ENCODE measurements at regions not wholly inside any gene's neighbourhood (a gene's known extent, or its start where the extent isn't known, plus 50 kb on each side); places are given as distances from the start of the nearest gene placed in this dataset.
"Not testable (repeated sequence)": the region's sequence is repeated elsewhere in the genome, so short reads cannot be mapped to it uniquely, and the experiment has no call there.

DNA sequence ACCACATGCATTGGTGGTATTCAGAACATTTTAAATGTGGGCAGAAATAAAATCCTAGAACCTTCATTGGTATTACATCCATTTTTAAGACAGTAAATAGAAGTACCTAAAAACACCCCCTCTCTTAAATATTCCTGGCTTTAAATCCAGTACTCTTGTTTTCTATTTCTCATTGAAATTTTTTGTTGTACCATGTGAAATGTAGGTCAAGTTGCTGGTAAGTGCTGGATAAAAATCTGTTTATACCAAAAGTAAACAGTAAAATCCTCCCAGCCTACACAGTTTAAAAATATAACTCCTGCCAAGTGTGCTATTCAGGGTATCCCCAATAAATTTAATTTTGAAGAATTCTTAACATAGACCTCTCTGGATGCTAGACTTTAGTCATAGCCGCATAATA is 75.0 kb upstream of the FST start:
- Histone ChIP-seq H3K27me3 (ENCODE audit: insufficient read depth, low read length) (no peaks in the 10 kb centered on the region), H2AFZ (ENCODE audit: low read depth, low read length) (no peak overlapping the region), H3K9me3 (ENCODE audit: low read length) (no peaks in the 10 kb centered on the region), H3K4me1 (ENCODE audit: insufficient read depth, low read length) (no peaks in the 10 kb centered on the region), H3K36me3 (ENCODE audit: insufficient read depth, low read length) (no peaks in the 10 kb centered on the region), H3K4me3 (ENCODE audit: low read length) (no peak overlapping the region)

DNA sequence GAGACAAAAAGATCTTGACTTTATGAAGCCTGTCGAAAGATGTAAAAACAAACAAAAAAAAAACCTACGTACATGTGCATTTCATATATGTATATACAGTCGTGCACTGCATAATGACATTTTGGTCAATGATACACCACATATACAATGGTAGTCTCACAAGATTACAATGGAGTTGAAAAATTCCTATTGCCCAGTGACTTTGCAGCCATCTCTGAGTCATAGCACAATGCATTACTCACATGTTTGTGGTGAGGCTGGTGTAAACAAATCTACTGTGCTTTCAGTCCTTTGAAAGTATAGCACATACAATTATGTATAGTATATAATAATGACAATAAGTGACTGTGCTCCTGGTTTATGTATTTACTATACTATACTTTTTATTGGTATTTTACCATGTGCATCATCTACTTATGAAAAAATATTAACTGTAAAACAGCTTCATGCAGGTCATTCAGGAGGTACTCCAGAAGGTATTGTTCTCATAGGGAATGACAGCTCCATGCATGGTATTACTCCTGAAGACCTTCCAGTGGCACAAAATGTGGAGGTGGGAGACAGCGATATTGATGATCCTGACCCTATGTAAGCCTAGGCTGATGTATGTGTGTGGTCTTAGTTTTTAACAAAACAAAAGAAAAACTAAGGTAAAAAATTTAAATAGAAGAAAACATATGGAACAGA is 73.7 kb upstream of the FST start:
- H3K4me3 ChIP-seq (ENCODE audit: low read length), result no peak overlapping the region
- H3K36me3 ChIP-seq (ENCODE audit: insufficient read depth, low read length), result no peaks in the 10 kb centered on the region
- no peak overlapping the region for H2AFZ ChIP-seq (ENCODE audit: low read depth, low read length)
- H3K4me1 ChIP-seq (ENCODE audit: insufficient read depth, low read length), result no peaks in the 10 kb centered on the region
- H3K27me3 ChIP-seq (ENCODE audit: insufficient read depth, low read length), result no peaks in the 10 kb centered on the region
- no peaks in the 10 kb centered on the region for H3K9me3 ChIP-seq (ENCODE audit: low read length)

GRCh38 chr5:53407373-53407772 is 73.1 kb upstream of the FST start:
- no peak overlapping the region for H2AFZ ChIP-seq (ENCODE audit: low read depth, low read length)
- H3K9me3 ChIP-seq (ENCODE audit: low read length), result no peaks in the 10 kb centered on the region
- H3K27me3 ChIP-seq (ENCODE audit: insufficient read depth, low read length), result no peaks in the 10 kb centered on the region
- no peak overlapping the region for H3K4me3 ChIP-seq (ENCODE audit: low read length)
- H3K4me1 ChIP-seq (ENCODE audit: insufficient read depth, low read length), result no peaks in the 10 kb centered on the region
- no peaks in the 10 kb centered on the region for H3K36me3 ChIP-seq (ENCODE audit: insufficient read depth, low read length)

- no peak overlapping the region for H3K4me3 ChIP-seq (ENCODE audit: low read length)
- no peaks in the 10 kb centered on the region for H3K9me3 ChIP-seq (ENCODE audit: low read length)
- no peaks in the 10 kb centered on the region for H3K4me1 ChIP-seq (ENCODE audit: insufficient read depth, low read length)
- H2AFZ ChIP-seq (ENCODE audit: low read depth, low read length), result no peak overlapping the region
- H3K27me3 ChIP-seq (ENCODE audit: insufficient read depth, low read length), result no peaks in the 10 kb centered on the region
- no peaks in the 10 kb centered on the region for H3K36me3 ChIP-seq (ENCODE audit: insufficient read depth, low read length)
Observed at GRCh38 chr5:53411388-53411787, 69.0 kb upstream of the FST start.

DNA sequence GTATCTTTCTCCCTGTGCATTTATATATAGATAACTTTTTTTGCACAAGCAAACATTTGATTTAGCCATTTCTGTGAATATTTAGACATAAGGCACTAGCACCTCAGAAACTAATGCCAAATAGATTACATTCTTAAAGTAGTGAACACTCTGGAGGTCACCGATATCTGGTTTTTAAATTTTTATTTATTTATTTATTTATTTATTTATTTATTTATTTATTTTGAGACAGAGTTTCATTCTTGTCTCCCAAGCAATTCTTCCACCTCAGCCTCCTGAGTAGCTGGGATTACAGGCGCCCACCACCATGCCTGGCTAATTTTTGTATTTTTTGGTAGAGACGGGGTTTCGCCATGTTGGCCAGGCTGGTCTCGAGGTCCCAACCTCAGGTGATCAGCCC is 67.9 kb upstream of the FST start:
- not testable (repeated sequence) for H3K27me3 ChIP-seq (ENCODE audit: insufficient read depth, low read length); H3K36me3 ChIP-seq (ENCODE audit: insufficient read depth, low read length)

DNA sequence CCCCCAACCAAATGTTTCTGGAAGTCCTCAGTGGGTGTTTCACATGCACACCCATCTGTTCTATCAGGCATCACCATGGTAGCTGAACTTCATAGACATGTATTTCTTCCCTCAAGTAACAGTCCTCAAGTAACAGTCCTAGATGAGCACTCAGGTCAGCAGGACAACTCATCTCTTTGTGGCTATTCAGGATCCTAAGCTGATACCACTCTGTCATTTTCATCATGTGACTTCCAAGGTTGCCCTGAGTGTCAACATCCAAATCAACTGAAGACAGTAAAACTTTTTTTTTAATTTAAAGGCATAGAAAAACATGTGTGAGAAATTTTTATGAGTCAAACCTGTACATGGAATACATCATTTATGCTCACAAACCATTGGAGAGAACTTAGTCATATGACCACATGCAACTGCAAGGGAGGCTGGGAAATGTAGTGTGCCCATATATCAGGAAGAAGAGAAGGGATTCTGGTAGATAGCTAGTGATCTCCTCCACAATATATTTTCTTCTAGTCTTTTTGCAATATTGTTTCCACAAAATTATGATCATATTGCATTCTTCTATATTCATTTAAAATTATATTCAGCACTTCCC is 64.2 kb upstream of the FST start:
- Histone ChIP-seq H3K36me3 (ENCODE audit: insufficient read depth, low read length) (no peaks in the 10 kb centered on the region), H3K4me3 (ENCODE audit: low read length) (no peak overlapping the region), H3K9me3 (ENCODE audit: low read length) (no peaks in the 10 kb centered on the region), H2AFZ (ENCODE audit: low read depth, low read length) (no peak overlapping the region), H3K4me1 (ENCODE audit: insufficient read depth, low read length) (peaks cover 20% of the 10 kb centered on the region), H3K27me3 (ENCODE audit: insufficient read depth, low read length) (no peaks in the 10 kb centered on the region)

More for the DNA sequence above, 67.9 kb upstream of the FST start:
- not testable (repeated sequence) for H3K4me3 ChIP-seq (ENCODE audit: low read length); H3K4me1 ChIP-seq (ENCODE audit: insufficient read depth, low read length); H2AFZ ChIP-seq (ENCODE audit: low read depth, low read length); H3K9me3 ChIP-seq (ENCODE audit: low read length)

DNA sequence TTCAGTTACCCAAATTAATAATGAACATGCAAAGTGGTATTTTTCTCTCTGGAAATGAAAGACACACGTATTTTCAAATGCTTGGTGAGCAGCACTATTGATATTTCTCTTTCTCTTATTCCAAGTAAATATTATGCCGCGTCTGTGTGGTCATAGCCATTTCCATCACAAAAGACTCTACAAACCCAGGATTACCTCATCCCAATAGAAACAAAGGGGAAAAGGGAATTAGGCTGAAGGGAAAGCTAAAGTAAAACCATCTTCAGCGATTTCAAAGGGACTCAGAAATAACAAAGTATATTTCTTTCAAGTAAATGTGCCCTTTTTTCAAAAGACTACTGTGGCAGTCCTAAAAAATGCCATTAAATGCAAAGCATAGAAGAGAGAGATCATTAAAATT is 62.0 kb upstream of the FST start:
- H3K9me3 ChIP-seq (ENCODE audit: low read length), result no peaks in the 10 kb centered on the region
- peaks cover 20% of the 10 kb centered on the region for H3K4me1 ChIP-seq (ENCODE audit: insufficient read depth, low read length)
- H3K27me3 ChIP-seq (ENCODE audit: insufficient read depth, low read length), result no peaks in the 10 kb centered on the region
- no peaks in the 10 kb centered on the region for H3K36me3 ChIP-seq (ENCODE audit: insufficient read depth, low read length)
- no peak overlapping the region for H3K4me3 ChIP-seq (ENCODE audit: low read length)
- peak overlapping the region; percentile 59 for H2AFZ ChIP-seq (ENCODE audit: low read depth, low read length)

- Histone ChIP-seq H2AFZ (ENCODE audit: low read depth, low read length) (peak overlapping the region; percentile 59), H3K36me3 (ENCODE audit: insufficient read depth, low read length) (no peaks in the 10 kb centered on the region), H3K4me3 (ENCODE audit: low read length) (no peak overlapping the region), H3K4me1 (ENCODE audit: insufficient read depth, low read length) (peaks cover 20% of the 10 kb centered on the region), H3K27me3 (ENCODE audit: insufficient read depth, low read length) (no peaks in the 10 kb centered on the region), H3K9me3 (ENCODE audit: low read length) (no peaks in the 10 kb centered on the region)
Observed at GRCh38 chr5:53418826-53419658, 61.4 kb upstream of the FST start.

GRCh38 chr5:53422539-53422938 is 57.9 kb upstream of the FST start:
- no peaks in the 10 kb centered on the region for H3K27me3 ChIP-seq (ENCODE audit: insufficient read depth, low read length)
- no peaks in the 10 kb centered on the region for H3K9me3 ChIP-seq (ENCODE audit: low read length)
- no peak overlapping the region for H2AFZ ChIP-seq (ENCODE audit: low read depth, low read length)
- H3K4me1 ChIP-seq (ENCODE audit: insufficient read depth, low read length), result peaks cover 29% of the 10 kb centered on the region
- no peak overlapping the region for H3K4me3 ChIP-seq (ENCODE audit: low read length)
- no peaks in the 10 kb centered on the region for H3K36me3 ChIP-seq (ENCODE audit: insufficient read depth, low read length)

- Histone ChIP-seq H3K9me3 (ENCODE audit: low read length) (no peaks in the 10 kb centered on the region), H3K4me1 (ENCODE audit: insufficient read depth, low read length) (peaks cover 22% of the 10 kb centered on the region), H3K27me3 (ENCODE audit: insufficient read depth, low read length) (no peaks in the 10 kb centered on the region), H3K4me3 (ENCODE audit: low read length) (no peak overlapping the region), H2AFZ (ENCODE audit: low read depth, low read length) (no peak overlapping the region), H3K36me3 (ENCODE audit: insufficient read depth, low read length) (no peaks in the 10 kb centered on the region)
Observed at GRCh38 chr5:53423724-53424123, 56.7 kb upstream of the FST start.

DNA sequence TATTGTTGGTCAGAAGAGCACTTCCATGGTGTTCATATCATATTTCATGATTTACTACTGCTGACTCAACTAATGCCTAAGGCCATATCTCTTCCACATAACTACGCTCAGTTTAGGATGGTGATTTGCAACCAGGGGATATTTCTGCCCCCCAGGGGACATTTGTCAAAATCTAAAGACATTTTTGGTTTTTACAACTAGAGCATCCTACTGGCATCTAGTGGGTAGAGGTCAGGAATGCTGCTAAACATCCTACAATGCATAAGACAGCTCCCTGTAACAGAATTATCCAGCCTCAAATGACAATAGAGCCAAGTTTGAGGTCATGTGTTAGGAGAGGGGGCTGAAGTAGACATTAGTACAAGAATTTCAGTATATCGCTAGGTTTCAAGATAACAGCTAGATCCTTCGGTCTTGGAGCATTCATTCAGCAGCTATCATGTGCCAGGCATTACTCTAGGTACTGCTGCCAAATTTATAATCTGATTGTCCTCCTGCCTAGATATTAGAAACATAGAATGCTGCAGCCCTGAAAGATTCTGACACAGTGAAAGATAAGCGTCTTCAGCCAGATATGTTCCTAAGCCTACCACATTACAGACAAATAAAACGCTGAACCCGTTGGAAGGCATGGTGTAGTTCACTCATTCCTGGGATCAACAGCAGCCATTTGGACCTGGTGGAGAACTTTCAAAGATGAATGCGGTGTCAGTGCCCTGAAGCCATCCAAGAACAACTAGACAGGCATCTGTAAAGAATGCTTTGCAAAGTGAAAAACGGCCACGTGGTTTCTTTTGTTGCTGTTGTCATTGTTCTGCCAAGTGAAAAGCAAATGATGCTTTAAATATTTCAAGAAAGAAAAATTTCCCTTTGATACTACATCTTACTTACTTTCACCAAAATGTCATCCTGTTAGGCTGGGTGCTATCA is 55.5 kb upstream of the FST start:
- Histone ChIP-seq H3K36me3 (ENCODE audit: insufficient read depth, low read length) (no peaks in the 10 kb centered on the region), H3K4me1 (ENCODE audit: insufficient read depth, low read length) (peaks cover 18% of the 10 kb centered on the region), H3K27me3 (ENCODE audit: insufficient read depth, low read length) (no peaks in the 10 kb centered on the region), H2AFZ (ENCODE audit: low read depth, low read length) (no peak overlapping the region), H3K4me3 (ENCODE audit: low read length) (no peak overlapping the region), H3K9me3 (ENCODE audit: low read length) (no peaks in the 10 kb centered on the region)

- no peaks in the 10 kb centered on the region for H3K36me3 ChIP-seq (ENCODE audit: insufficient read depth, low read length)
- peaks cover 18% of the 10 kb centered on the region for H3K4me1 ChIP-seq (ENCODE audit: insufficient read depth, low read length)
- H2AFZ ChIP-seq (ENCODE audit: low read depth, low read length), result no peak overlapping the region
- H3K9me3 ChIP-seq (ENCODE audit: low read length), result no peaks in the 10 kb centered on the region
- H3K4me3 ChIP-seq (ENCODE audit: low read length), result no peak overlapping the region
- no peaks in the 10 kb centered on the region for H3K27me3 ChIP-seq (ENCODE audit: insufficient read depth, low read length)
Observed at GRCh38 chr5:53425687-53426511, 54.5 kb upstream of the FST start.

Data from neuron (in vitro differentiated cells).